Bronchial epithelial cell (primary cell): ENCODE measurements at regions not wholly inside any gene's neighbourhood (a gene's known extent, or its start where the extent isn't known, plus 50 kb on each side); places are given as distances from the start of the nearest gene placed in this dataset.
"Not testable (repeated sequence)": the region's sequence is repeated elsewhere in the genome, so short reads cannot be mapped to it uniquely, and the experiment has no call there.

Source experiments
- DNase-seq: peaks from one replicate; pipeline ENCODE4 v3.0.0-alpha.2; 2010; ENCODE audit warnings: low read depth
- FAIRE-seq: peaks from 2 replicates; lab custom pipeline; 2011; peaks lifted over from hg19 to GRCh38; lab: Jason Lieb, UNC
- H3K27me3 ChIP-seq: 2 replicates; pipeline ENCODE4 v1.5.1; 2011; ENCODE audit warnings: low read length; ENCODE audit not compliant: control insufficient read depth, insufficient read depth
- H3K36me3 ChIP-seq: 2 replicates; pipeline ENCODE4 v1.5.1; 2011; ENCODE audit warnings: low read length; ENCODE audit not compliant: control insufficient read depth, insufficient read depth
- H3K4me3 ChIP-seq: 2 replicates; pipeline ENCODE4 v1.5.1; 2011; ENCODE audit warnings: mild to moderate bottlenecking, low read depth, low read length, control low read depth
- TF ChIP-seq, protein P1 (sequence below): IDR thresholded peaks from 2 replicates; pipeline ENCODE4 v1.5.1; 2011; ENCODE audit warnings: mild to moderate bottlenecking, moderate library complexity, low read length, control low read depth, inconsistent platforms; ENCODE audit not compliant: insufficient read depth, severe bottlenecking

DNA sequence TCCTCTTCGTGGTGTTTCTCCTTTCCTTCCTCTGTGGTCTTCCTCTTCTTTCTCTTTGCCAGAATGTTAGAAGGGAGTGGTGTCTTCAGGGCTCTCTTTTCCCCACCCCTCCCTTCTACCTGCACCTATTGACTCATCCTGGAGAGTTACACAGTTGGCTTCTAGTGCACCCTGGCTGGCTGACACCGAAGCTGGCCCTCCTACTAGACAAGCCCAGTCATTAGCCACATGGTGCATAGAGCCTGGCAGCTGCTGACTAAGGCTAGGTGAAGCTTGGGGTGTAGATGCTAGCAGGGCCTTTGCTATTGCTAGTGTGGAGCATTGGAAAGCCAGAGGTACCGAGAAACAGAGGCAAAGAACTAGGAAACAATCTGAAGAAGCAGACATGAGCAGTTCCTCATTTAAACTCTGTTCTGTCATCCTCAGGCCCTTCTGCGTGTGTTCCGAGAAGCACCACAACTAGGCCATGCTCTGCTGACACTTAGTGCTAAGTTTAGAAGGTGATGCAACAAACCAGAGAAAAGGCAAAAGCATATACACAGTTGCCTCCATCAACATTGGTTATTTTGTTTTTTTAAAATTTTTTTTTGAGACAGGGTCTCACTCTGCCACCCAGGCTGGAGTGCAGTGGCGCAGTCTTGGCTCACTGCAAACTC is 213.9 kb downstream of the BAMBI start:
- H3K4me3 ChIP-seq, result no peak overlapping the region
- peak; percentile 82 for FAIRE-seq
- TF ChIP-seq, protein P1, sequence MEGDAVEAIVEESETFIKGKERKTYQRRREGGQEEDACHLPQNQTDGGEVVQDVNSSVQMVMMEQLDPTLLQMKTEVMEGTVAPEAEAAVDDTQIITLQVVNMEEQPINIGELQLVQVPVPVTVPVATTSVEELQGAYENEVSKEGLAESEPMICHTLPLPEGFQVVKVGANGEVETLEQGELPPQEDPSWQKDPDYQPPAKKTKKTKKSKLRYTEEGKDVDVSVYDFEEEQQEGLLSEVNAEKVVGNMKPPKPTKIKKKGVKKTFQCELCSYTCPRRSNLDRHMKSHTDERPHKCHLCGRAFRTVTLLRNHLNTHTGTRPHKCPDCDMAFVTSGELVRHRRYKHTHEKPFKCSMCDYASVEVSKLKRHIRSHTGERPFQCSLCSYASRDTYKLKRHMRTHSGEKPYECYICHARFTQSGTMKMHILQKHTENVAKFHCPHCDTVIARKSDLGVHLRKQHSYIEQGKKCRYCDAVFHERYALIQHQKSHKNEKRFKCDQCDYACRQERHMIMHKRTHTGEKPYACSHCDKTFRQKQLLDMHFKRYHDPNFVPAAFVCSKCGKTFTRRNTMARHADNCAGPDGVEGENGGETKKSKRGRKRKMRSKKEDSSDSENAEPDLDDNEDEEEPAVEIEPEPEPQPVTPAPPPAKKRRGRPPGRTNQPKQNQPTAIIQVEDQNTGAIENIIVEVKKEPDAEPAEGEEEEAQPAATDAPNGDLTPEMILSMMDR, result peak; percentile 27
- H3K27me3 ChIP-seq, result no peaks in the 10 kb centered on the region
- DNase-seq, result peak; percentile 86
- H3K36me3 ChIP-seq, result no peaks in the 10 kb centered on the region

DNA sequence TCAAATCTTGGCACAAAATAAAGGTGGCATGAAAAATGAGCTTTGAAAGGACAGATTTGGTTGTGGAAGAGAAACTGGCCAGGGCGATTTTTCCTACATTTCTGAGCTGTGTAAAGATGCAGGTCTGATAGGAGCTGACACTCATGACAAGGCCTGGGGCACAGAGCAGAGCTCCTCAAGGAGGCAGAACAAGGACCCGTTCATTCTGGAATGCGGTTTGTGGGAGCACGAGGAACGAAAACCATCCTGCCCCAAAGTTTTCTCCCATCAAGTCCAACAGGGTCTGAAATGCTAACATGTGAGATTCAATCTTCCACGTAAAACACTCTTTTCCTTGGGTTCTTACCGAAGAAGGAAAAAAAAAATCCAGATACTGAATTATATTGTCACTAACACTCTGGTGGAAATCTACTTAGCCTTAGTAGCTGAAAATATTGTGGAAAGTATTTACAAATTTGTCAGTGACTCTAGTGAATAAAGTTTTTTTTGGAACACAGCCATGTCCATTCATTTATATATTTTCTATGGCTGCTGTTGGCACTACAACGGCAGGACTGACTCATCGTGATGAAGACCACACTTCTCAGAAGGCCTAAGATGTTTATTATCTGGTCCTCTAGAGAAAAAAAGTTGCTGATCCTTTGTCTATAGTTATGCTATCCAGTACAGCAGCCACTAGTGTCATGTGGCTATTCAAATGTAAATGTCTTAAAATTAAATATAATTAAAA is 215.7 kb downstream of the BAMBI start:
- Histone ChIP-seq H3K4me3 (no peak overlapping the region), H3K27me3 (no peaks in the 10 kb centered on the region), H3K36me3 (no peaks in the 10 kb centered on the region)
- TF ChIP-seq, protein P1, result no peak
- FAIRE-seq (no peak), DNase-seq (peak; percentile 30)

DNA sequence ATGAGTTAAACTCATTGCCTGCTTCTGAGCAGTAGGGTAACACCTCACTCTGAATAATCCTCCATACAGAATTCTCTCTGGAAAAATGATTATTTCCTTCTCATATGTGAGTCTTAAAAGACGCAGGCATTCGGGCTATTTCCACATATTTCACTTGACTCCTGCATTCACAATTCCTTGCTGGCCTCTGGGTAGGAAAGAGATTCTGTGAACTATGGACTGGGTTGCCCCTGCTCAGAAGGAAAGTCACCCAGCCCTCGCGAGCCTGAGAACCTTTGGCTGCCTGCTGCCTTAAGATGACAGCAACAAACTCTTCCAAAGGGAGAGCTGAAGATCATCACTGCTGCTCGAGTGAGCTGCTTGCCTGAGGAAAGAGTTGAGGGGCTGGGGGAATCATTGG is 216.8 kb downstream of the BAMBI start:
- TF ChIP-seq, protein P1, result no peak
- Histone ChIP-seq H3K27me3 (no peaks in the 10 kb centered on the region), H3K36me3 (no peaks in the 10 kb centered on the region), H3K4me3 (no peak overlapping the region)
- no peak for FAIRE-seq
- DNase-seq, result no peak

DNA sequence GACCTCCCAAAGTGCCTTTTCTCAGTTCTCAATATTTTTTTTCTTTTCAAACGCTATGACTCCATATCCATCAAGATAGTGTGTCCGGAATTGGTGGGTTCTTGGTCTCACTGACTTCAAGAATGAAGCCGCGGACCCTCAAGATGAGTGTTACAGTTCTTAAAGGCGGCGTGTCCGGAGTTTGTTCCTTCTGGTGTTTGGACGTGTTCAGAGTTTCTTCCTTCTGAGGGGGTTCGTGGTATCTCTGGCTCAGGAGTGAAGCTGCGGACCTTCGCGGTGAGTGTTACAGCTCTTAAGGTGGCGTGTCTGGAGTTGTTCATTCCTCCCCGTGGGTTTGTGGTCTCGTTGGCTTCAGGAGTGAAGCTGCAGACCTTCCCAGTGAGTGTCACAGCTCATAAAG is 218.3 kb downstream of the BAMBI start:
- not testable (repeated sequence) for H3K27me3 ChIP-seq, H3K4me3 ChIP-seq, DNase-seq, H3K36me3 ChIP-seq, FAIRE-seq

DNA sequence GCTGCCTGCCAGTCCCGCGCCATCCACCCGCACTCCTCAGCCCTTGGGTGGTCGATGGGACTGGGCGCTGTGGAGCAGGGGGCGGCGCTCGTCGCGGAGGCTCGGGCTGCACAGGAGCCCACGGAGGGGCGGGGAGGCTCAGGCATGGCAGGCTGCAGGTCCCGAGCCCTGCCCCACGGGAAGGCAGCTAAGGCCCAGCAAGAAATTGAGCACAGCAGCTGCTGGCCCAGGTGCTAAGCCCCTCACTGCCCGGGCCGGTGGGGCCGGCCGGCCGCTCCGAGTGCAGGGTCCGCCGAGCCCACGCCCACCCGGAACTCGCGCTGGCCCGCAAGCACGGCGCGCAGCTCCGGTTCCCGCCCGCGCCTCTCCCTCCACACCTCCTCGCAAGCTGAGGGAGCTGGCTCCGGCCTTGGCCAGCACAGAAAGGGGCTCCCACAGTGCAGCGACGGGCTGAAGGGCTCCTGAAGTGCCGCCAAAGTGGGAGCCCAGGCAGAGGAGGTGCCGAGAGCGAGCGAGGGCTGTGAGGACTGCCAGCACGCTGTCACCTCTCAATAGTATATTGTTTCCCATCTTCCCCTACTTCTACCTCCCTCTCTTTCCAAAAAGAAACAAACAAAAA is 219.6 kb downstream of the BAMBI start:
- not testable (repeated sequence) for DNase-seq, H3K4me3 ChIP-seq, H3K27me3 ChIP-seq, FAIRE-seq, H3K36me3 ChIP-seq

DNA sequence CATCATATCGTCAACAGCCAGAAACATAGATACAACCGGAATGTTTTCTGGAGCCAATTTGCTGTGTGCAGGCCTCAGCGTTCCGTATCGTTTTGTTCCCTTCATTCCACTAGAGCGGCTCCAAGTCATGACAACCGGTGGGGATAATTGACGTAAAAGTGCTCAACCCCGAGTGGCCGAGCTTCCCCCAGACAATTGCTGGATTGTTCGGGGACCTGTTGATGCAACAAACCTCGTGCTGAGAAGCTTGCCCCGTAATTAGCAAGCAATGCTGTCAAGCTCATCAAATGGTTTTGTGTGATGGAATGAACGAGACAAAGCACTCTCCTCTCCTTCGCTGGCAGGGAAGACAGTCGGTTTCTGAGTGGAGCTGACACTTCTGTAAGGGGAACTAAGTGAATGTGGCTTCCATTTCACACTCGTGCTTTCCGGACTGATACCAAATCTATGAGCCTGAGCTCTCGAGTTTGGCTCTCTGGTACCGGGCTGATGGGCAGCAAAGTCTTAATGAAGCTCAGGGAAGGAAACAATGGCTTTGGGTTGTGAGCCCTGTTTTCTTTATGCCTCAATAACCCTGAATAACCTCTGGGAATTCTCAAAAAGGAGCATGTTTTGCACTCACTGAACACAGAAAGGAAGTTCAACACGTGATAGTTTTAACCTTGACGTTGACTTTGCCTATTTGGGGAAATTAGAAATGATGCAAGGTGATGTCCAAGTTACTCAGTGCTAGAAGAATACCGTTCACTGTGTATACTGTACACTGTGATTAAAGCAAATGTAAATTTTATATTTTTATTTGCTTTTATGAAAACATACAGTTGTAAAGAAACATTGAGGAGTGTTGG is 220.5 kb downstream of the BAMBI start:
- DNase-seq (no peak), FAIRE-seq (peak; percentile 81)
- H3K27me3 ChIP-seq, result no peaks in the 10 kb centered on the region
- no peak overlapping the region for H3K4me3 ChIP-seq
- TF ChIP-seq, protein P1, result no peak
- no peaks in the 10 kb centered on the region for H3K36me3 ChIP-seq
